Colon (tissue), 2 donors: ENCODE measurements at regions not wholly inside any gene's neighbourhood (a gene's known extent, or its start where the extent isn't known, plus 50 kb on each side); places are given as distances from the start of the nearest gene placed in this dataset.

Experiments
- FAIRE-seq: peaks from 2 replicates; lab custom pipeline; 2012; peaks lifted over from hg19 to GRCh38; lab: Jason Lieb, UNC
- donor health status: control.
- donor health status: control.

GRCh38 chr18:45312555-45313126, 302.6 kb upstream of the SLC14A2 start:
- no peak for FAIRE-seq

- FAIRE-seq = no peak
These were observed 299.1 kb upstream of the SLC14A2 start for GRCh38 chr18:45316127-45316526.

GRCh38 chr18:45317948-45318640, 297.2 kb upstream of the SLC14A2 start:
- FAIRE-seq = no peak

GRCh38 chr18:45320724-45321123, 294.6 kb upstream of the SLC14A2 start:
- FAIRE-seq = no peak

- FAIRE-seq = no peak
These were observed 293.8 kb upstream of the SLC14A2 start for GRCh38 chr18:45321520-45321919.

- FAIRE-seq = no peak
These were observed 292.9 kb upstream of the SLC14A2 start for GRCh38 chr18:45322343-45322742.

GRCh38 chr18:45324101-45324494, 291.2 kb upstream of the SLC14A2 start:
- no peak for FAIRE-seq

GRCh38 chr18:45324495-45325113, 290.7 kb upstream of the SLC14A2 start:
- FAIRE-seq = no peak

- no peak for FAIRE-seq
These were observed 289.5 kb upstream of the SLC14A2 start for GRCh38 chr18:45325778-45326177.

- no peak for FAIRE-seq
These were observed 288.8 kb upstream of the SLC14A2 start for GRCh38 chr18:45326505-45326904.

- no peak for FAIRE-seq
These were observed 287.0 kb upstream of the SLC14A2 start for GRCh38 chr18:45328296-45328695.

GRCh38 chr18:45328811-45329210, 286.5 kb upstream of the SLC14A2 start:
- FAIRE-seq = no peak

- FAIRE-seq = no peak
These were observed 286.0 kb upstream of the SLC14A2 start for GRCh38 chr18:45329316-45329715.

- no peak for FAIRE-seq
These were observed 285.1 kb upstream of the SLC14A2 start for GRCh38 chr18:45330170-45330594.

- FAIRE-seq = no peak
These were observed 282.4 kb upstream of the SLC14A2 start for GRCh38 chr18:45332871-45333270.

GRCh38 chr18:45334191-45334590, 281.1 kb upstream of the SLC14A2 start:
- no peak for FAIRE-seq

GRCh38 chr18:45335282-45336043, 279.8 kb upstream of the SLC14A2 start:
- FAIRE-seq = no peak

- no peak for FAIRE-seq
These were observed 278.8 kb upstream of the SLC14A2 start for GRCh38 chr18:45336448-45336847.

GRCh38 chr18:45337477-45337876, 277.8 kb upstream of the SLC14A2 start:
- no peak for FAIRE-seq

GRCh38 chr18:45339810-45340550, 275.3 kb upstream of the SLC14A2 start:
- FAIRE-seq = no peak

- no peak for FAIRE-seq
These were observed 274.4 kb upstream of the SLC14A2 start for GRCh38 chr18:45340884-45341283.

- no peak for FAIRE-seq
These were observed 273.8 kb upstream of the SLC14A2 start for GRCh38 chr18:45341454-45341853.
